SK-N-SH (cell line): ENCODE measurements at regions not wholly inside any gene's neighbourhood (a gene's known extent, or its start where the extent isn't known, plus 50 kb on each side); places are given as distances from the start of the nearest gene placed in this dataset.

ENCODE experiments used
- EP300 ChIP-seq, 2 experiments: IDR thresholded peaks; 2 replicates each; pipeline versions ENCODE4 v1.4.0 to v1.6.1; 2012; ENCODE audit warnings: borderline replicate concordance in 1 of 2, low read depth in 1 of 2, low read length in 1 of 2
- EZH2phosphoT487 ChIP-seq: fragments of 200-600 bp; sonication (generic); IDR thresholded peaks from 2 replicates; pipeline ENCODE4 v1.6.1; 2017; ENCODE audit warnings: low read depth, mixed run types, mild to moderate bottlenecking, antibody characterized with exemption, moderate library complexity, borderline replicate concordance
- POLR2AphosphoS5 ChIP-seq: IDR thresholded peaks from 2 replicates; pipeline ENCODE4 v1.6.1; 2012; ENCODE audit warnings: low read depth, low read length
- RAD21 ChIP-seq: IDR thresholded peaks from 2 replicates; pipeline ENCODE4 v1.6.1; 2012; ENCODE audit warnings: mild to moderate bottlenecking, low read length
- RXRA ChIP-seq: IDR thresholded peaks from 2 replicates; pipeline ENCODE4 v1.4.0; 2012; ENCODE audit warnings: low read depth, mild to moderate bottlenecking, borderline replicate concordance
- YY1 ChIP-seq: IDR thresholded peaks from 2 replicates; pipeline ENCODE4 v1.4.0; 2012; ENCODE audit warnings: low read depth, mild to moderate bottlenecking
- TF ChIP-seq, protein P1 (sequence below): fragments of 200-600 bp; sonication (generic); IDR thresholded peaks from 2 replicates; pipeline ENCODE4 v1.6.1; 2017; ENCODE audit warnings: antibody characterized with exemption, mild to moderate bottlenecking, moderate library complexity
- TF ChIP-seq, protein P2 (sequence below): fragments of 150-350 bp; IDR thresholded peaks from 2 replicates; pipeline ENCODE4 v1.6.1; 2017; ENCODE audit warnings: antibody characterized with exemption, low read length, low read depth, borderline replicate concordance
- TF ChIP-seq, protein P3 (sequence below): IDR thresholded peaks from 2 replicates; pipeline ENCODE4 v1.6.1; 2012; ENCODE audit warnings: mild to moderate bottlenecking, low read depth, low read length, moderate library complexity
- TF ChIP-seq, protein P4 (sequence below): IDR thresholded peaks from 2 replicates; pipeline ENCODE4 v1.4.0; 2012; ENCODE audit warnings: low read depth
- TF ChIP-seq, protein P5 (sequence below): fragments of 150-350 bp; IDR thresholded peaks from 2 replicates; pipeline ENCODE4 v1.6.1; 2016; ENCODE audit warnings: mild to moderate bottlenecking, low read depth, low read length

DNA sequence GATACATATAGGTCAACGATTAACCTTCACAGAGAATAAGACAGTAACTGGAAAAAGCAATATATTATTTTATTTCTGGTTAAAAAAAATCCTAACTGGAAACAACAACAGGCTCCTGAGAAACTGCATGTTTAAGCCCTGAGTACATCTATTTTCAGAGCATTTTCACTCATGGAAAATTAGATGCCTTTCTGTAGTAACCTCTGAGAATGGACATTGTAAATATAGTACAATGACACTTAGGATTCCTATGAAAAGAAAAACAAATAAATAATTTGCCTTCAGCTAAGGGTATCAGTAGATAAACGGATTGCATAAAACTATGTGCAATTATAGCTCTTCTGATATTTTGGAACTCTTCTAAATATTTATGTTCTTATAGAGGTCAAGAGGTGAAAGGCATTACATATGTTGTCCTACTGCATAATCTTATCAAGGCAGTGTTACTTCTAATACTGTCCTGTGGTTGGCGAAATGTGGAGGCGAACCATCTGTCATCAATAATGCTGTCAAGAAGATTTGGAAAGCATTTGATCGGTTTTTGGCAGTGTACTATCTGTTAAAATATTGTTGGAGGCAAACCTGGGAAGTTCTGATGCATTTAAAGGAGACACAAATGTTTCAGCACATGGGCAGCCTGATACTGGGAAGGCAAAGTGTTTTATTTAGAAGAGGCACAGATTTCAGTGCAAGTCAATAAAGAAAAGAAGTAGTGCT is 381.8 kb downstream of the BTG1 start:
- TF ChIP-seq EP300 (IDR thresholded peaks at IDR 0.05; ENCODE audit: borderline replicate concordance in 1 of 2, low read depth in 1 of 2, low read length in 1 of 2): no peak
- TF ChIP-seq, protein P1, sequence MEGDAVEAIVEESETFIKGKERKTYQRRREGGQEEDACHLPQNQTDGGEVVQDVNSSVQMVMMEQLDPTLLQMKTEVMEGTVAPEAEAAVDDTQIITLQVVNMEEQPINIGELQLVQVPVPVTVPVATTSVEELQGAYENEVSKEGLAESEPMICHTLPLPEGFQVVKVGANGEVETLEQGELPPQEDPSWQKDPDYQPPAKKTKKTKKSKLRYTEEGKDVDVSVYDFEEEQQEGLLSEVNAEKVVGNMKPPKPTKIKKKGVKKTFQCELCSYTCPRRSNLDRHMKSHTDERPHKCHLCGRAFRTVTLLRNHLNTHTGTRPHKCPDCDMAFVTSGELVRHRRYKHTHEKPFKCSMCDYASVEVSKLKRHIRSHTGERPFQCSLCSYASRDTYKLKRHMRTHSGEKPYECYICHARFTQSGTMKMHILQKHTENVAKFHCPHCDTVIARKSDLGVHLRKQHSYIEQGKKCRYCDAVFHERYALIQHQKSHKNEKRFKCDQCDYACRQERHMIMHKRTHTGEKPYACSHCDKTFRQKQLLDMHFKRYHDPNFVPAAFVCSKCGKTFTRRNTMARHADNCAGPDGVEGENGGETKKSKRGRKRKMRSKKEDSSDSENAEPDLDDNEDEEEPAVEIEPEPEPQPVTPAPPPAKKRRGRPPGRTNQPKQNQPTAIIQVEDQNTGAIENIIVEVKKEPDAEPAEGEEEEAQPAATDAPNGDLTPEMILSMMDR: no peak
- TF ChIP-seq, protein P2, sequence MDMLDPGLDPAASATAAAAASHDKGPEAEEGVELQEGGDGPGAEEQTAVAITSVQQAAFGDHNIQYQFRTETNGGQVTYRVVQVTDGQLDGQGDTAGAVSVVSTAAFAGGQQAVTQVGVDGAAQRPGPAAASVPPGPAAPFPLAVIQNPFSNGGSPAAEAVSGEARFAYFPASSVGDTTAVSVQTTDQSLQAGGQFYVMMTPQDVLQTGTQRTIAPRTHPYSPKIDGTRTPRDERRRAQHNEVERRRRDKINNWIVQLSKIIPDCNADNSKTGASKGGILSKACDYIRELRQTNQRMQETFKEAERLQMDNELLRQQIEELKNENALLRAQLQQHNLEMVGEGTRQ: no peak
- TF ChIP-seq EZH2phosphoT487: no peak
- TF ChIP-seq YY1: no peak
- TF ChIP-seq, protein P3, sequence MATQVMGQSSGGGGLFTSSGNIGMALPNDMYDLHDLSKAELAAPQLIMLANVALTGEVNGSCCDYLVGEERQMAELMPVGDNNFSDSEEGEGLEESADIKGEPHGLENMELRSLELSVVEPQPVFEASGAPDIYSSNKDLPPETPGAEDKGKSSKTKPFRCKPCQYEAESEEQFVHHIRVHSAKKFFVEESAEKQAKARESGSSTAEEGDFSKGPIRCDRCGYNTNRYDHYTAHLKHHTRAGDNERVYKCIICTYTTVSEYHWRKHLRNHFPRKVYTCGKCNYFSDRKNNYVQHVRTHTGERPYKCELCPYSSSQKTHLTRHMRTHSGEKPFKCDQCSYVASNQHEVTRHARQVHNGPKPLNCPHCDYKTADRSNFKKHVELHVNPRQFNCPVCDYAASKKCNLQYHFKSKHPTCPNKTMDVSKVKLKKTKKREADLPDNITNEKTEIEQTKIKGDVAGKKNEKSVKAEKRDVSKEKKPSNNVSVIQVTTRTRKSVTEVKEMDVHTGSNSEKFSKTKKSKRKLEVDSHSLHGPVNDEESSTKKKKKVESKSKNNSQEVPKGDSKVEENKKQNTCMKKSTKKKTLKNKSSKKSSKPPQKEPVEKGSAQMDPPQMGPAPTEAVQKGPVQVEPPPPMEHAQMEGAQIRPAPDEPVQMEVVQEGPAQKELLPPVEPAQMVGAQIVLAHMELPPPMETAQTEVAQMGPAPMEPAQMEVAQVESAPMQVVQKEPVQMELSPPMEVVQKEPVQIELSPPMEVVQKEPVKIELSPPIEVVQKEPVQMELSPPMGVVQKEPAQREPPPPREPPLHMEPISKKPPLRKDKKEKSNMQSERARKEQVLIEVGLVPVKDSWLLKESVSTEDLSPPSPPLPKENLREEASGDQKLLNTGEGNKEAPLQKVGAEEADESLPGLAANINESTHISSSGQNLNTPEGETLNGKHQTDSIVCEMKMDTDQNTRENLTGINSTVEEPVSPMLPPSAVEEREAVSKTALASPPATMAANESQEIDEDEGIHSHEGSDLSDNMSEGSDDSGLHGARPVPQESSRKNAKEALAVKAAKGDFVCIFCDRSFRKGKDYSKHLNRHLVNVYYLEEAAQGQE: no peak
- TF ChIP-seq, protein P4, sequence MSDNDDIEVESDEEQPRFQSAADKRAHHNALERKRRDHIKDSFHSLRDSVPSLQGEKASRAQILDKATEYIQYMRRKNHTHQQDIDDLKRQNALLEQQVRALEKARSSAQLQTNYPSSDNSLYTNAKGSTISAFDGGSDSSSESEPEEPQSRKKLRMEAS: no peak
- no peak for TF ChIP-seq RXRA
- TF ChIP-seq RAD21: no peak
- TF ChIP-seq POLR2AphosphoS5: no peak
- TF ChIP-seq, protein P5, sequence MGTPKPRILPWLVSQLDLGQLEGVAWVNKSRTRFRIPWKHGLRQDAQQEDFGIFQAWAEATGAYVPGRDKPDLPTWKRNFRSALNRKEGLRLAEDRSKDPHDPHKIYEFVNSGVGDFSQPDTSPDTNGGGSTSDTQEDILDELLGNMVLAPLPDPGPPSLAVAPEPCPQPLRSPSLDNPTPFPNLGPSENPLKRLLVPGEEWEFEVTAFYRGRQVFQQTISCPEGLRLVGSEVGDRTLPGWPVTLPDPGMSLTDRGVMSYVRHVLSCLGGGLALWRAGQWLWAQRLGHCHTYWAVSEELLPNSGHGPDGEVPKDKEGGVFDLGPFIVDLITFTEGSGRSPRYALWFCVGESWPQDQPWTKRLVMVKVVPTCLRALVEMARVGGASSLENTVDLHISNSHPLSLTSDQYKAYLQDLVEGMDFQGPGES: no peak
